Right atrium auricular region (tissue), 2 donors: ENCODE measurements at regions not wholly inside any gene's neighbourhood (a gene's known extent, or its start where the extent isn't known, plus 50 kb on each side); places are given as distances from the start of the nearest gene placed in this dataset.

Source experiments
- DNase-seq: peaks from one replicate; pipeline ENCODE4 v3.0.0-alpha.2; 2019; ENCODE audit warnings: low spot score
- H3K27ac ChIP-seq, 2 donors: fragments of 200-600 bp; sonication (generic); 1 replicate in 1 of 2; 2 replicates in 1 of 2; pipeline ENCODE4 v1.5.1; 2016 to 2019
- H3K27me3 ChIP-seq, 2 donors: fragments of 200-600 bp; sonication (generic); one replicate each; pipeline versions ENCODE4 v1.5.1 to v1.6.0; 2017 to 2019
- H3K36me3 ChIP-seq: fragments of 200-600 bp; sonication (generic); one replicate; pipeline ENCODE4 v1.5.1; 2016
- H3K4me1 ChIP-seq, 2 donors: fragments of 200-600 bp; sonication (generic); one replicate each; pipeline versions ENCODE4 v1.5.1 to v1.6.0; 2017 to 2019
- H3K4me3 ChIP-seq, 2 donors: fragments of 200-600 bp; sonication (generic); 1 replicate in 1 of 2; 2 replicates in 1 of 2; pipeline ENCODE4 v1.5.1; 2017 to 2019; ENCODE audit warnings: mild to moderate bottlenecking in 1 of 2, moderate library complexity in 1 of 2
- H3K9me3 ChIP-seq, 2 donors: fragments of 200-600 bp; sonication (generic); one replicate each; pipeline ENCODE4 v1.5.1; 2019
- TF ChIP-seq, protein P1 (sequence below), 2 donors: fragments of 200-600 bp; sonication (generic); IDR thresholded peaks; one replicate each; pipeline ENCODE4 v1.5.1; 2019; ENCODE audit warnings: antibody characterized with exemption in 2 of 2

- no peak for DNase-seq
- Histone ChIP-seq H3K27ac (no peak overlapping the region), H3K4me1 (peaks cover 0 to 9% of the 10 kb centered on the region in 2 donors), H3K4me3 (no peak overlapping the region), H3K9me3 (no peaks in the 10 kb centered on the region), H3K36me3 (no peaks in the 10 kb centered on the region), H3K27me3 (no peaks in the 10 kb centered on the region)
- TF ChIP-seq, protein P1, sequence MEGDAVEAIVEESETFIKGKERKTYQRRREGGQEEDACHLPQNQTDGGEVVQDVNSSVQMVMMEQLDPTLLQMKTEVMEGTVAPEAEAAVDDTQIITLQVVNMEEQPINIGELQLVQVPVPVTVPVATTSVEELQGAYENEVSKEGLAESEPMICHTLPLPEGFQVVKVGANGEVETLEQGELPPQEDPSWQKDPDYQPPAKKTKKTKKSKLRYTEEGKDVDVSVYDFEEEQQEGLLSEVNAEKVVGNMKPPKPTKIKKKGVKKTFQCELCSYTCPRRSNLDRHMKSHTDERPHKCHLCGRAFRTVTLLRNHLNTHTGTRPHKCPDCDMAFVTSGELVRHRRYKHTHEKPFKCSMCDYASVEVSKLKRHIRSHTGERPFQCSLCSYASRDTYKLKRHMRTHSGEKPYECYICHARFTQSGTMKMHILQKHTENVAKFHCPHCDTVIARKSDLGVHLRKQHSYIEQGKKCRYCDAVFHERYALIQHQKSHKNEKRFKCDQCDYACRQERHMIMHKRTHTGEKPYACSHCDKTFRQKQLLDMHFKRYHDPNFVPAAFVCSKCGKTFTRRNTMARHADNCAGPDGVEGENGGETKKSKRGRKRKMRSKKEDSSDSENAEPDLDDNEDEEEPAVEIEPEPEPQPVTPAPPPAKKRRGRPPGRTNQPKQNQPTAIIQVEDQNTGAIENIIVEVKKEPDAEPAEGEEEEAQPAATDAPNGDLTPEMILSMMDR (IDR thresholded peaks at IDR 0.05) = no peak
These were observed 97.9 kb upstream of the ZNF516 start for GRCh38 chr18:76592981-76593381.

DNA sequence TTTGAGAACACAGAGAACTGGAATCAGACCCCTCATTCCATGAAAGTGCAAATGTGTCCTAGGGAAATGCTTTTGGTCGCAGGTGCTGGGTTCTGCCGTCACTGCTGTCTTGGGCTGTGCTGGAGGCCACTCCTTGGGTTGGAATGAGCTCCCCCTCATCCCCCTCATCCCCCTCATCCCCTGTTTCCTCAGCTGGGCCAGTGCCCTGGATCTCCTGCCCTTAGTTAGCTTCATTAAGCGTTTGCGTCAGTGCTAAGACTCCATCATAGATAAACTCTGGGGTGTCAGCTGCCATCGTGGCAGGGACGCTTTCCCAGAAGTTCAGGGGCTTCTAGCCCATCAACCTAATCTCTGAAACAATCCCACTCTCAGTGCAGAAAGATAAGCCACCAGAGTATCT lies 97.1 kb upstream of the ZNF516 start:
- TF ChIP-seq, protein P1 (IDR thresholded peaks at IDR 0.05) = no peak

GRCh38 chr18:76589866-76590265 lies 94.8 kb upstream of the ZNF516 start:
- Histone ChIP-seq H3K27ac (no peak overlapping the region), H3K9me3 (no peaks in the 10 kb centered on the region), H3K36me3 (no peaks in the 10 kb centered on the region), H3K27me3 (no peaks in the 10 kb centered on the region), H3K4me1 (peaks cover 0 to 9% of the 10 kb centered on the region in 2 donors), H3K4me3 (no peak overlapping the region)
- TF ChIP-seq, protein P1 (IDR thresholded peaks at IDR 0.05) = no peak
- DNase-seq = no peak

More for the DNA sequence above, 97.1 kb upstream of the ZNF516 start:
- Histone ChIP-seq H3K4me1 (peaks cover 0 to 9% of the 10 kb centered on the region in 2 donors), H3K36me3 (no peaks in the 10 kb centered on the region), H3K27me3 (no peaks in the 10 kb centered on the region), H3K4me3 (no peak overlapping the region), H3K9me3 (no peaks in the 10 kb centered on the region), H3K27ac (no peak overlapping the region)
- no peak for DNase-seq

GRCh38 chr18:76589316-76589715 lies 94.3 kb upstream of the ZNF516 start:
- no peak for DNase-seq
- Histone ChIP-seq H3K36me3 (no peaks in the 10 kb centered on the region), H3K27me3 (no peaks in the 10 kb centered on the region), H3K9me3 (no peaks in the 10 kb centered on the region), H3K4me1 (peaks cover 0 to 9% of the 10 kb centered on the region in 2 donors), H3K27ac (no peak overlapping the region), H3K4me3 (peak overlapping the region in 1 of 2 donors; percentile 10)
- TF ChIP-seq, protein P1 (IDR thresholded peaks at IDR 0.05) = no peak

GRCh38 chr18:76588601-76589226 lies 93.7 kb upstream of the ZNF516 start:
- Histone ChIP-seq H3K36me3 (no peaks in the 10 kb centered on the region), H3K9me3 (no peaks in the 10 kb centered on the region), H3K4me1 (peaks cover 0 to 9% of the 10 kb centered on the region in 2 donors), H3K27me3 (no peaks in the 10 kb centered on the region), H3K4me3 (peak overlapping the region; percentile 10 to 39), H3K27ac (no peak overlapping the region)
- TF ChIP-seq, protein P1 (IDR thresholded peaks at IDR 0.05) = no peak
- DNase-seq = no peak

DNA sequence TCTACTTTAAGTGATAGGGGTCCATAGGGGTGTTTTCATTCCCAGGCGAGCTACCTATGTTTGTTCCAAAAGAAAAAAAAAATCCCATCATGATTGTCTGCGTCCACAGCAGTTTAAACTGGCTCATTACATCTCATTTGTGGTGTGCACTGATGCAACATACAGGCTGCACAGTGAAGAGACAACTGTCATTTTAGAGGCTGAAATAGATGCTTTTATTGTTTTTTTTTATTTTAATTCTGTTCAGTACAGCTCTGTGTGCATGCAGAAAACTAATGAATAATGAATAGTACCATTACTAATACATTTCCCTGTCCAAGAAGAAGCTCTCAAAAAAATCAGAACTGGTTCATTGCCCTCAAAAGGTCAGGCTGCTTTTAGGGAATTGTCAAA lies 92.8 kb upstream of the ZNF516 start:
- Histone ChIP-seq H3K4me3 (no peak overlapping the region), H3K4me1 (peaks cover 0 to 9% of the 10 kb centered on the region in 2 donors), H3K27ac (no peak overlapping the region), H3K9me3 (no peaks in the 10 kb centered on the region), H3K27me3 (no peaks in the 10 kb centered on the region), H3K36me3 (no peaks in the 10 kb centered on the region)
- TF ChIP-seq, protein P1 (IDR thresholded peaks at IDR 0.05) = no peak
- no peak for DNase-seq
